ENCODE measurements at regions not wholly inside any gene's neighbourhood (a gene's known extent, or its start where the extent isn't known, plus 50 kb on each side); places are given as distances from the start of the nearest gene placed in this dataset.

- H3K27me3 ChIP-seq (ENCODE audit: low read length), result no peaks in the 10 kb centered on the region
- no peak overlapping the region for H2AFZ ChIP-seq (ENCODE audit: low read length)
- no peaks in the 10 kb centered on the region for H3K36me3 ChIP-seq (ENCODE audit: low read depth, low read length)
- BruUV-seq (replicated peaks), result no TSS peak
- CTCF ChIA-PET, result no interaction called here
- H3K9me3 ChIP-seq (ENCODE audit: low read length), result no peaks in the 10 kb centered on the region
- H3K4me2 ChIP-seq (ENCODE audit: low read length), result no peak overlapping the region
- POLR2A ChIA-PET (ENCODE audit: unreplicated experiment), result no interaction called here
- intact Hi-C loops (cut with micrococcal nuclease), result no loop called here
- H3K79me2 ChIP-seq (ENCODE audit: low read length), result no peaks in the 10 kb centered on the region
- H4K20me1 ChIP-seq (ENCODE audit: low read length), result no peaks in the 10 kb centered on the region
- ATAC-seq (no peak), DNase-seq (no peak)
- H3K27ac ChIP-seq (ENCODE audit: low read length), result no peak overlapping the region
- no peak overlapping the region for H3K9ac ChIP-seq (ENCODE audit: low read length)
- TF ChIP-seq EZH2phosphoT487 (IDR thresholded peaks at IDR 0.05; ENCODE audit: borderline replicate concordance, low read length) (no peak), CTCF (conservative IDR thresholded peaks at IDR 0.05; ENCODE audit: low read depth, low read length) (no peak), EZH2 (IDR thresholded peaks at IDR 0.05; ENCODE audit: low read length, unreplicated experiment) (no peak)
- no peaks in the 10 kb centered on the region for H3K4me1 ChIP-seq (ENCODE audit: insufficient read depth, low read length)
- H3K4me3 ChIP-seq (ENCODE audit: low read length), result no peak overlapping the region
- no peaks in the 10 kb centered on the region for H3K9me2 ChIP-seq (replicated peaks; ENCODE audit: low read length)
- no peaks in the 10 kb centered on the region for H3F3A ChIP-seq (ENCODE audit: low read length, unreplicated experiment)
Observed at GRCh38 chr22:48263791-48264351, 1501.4 kb downstream of the TBC1D22A start.

GRCh38 chr22:48263431-48263765 lies 1500.9 kb downstream of the TBC1D22A start:
- Histone ChIP-seq H3K9ac (ENCODE audit: low read length) (no peak overlapping the region), H3K36me3 (ENCODE audit: low read depth, low read length) (no peaks in the 10 kb centered on the region), H2AFZ (ENCODE audit: low read length) (no peak overlapping the region), H3K9me2 (replicated peaks; ENCODE audit: low read length) (no peaks in the 10 kb centered on the region), H3K27ac (ENCODE audit: low read length) (no peak overlapping the region), H3K4me2 (ENCODE audit: low read length) (no peak overlapping the region), H3F3A (ENCODE audit: low read length, unreplicated experiment) (no peaks in the 10 kb centered on the region), H3K27me3 (ENCODE audit: low read length) (no peaks in the 10 kb centered on the region), H4K20me1 (ENCODE audit: low read length) (no peaks in the 10 kb centered on the region), H3K4me3 (ENCODE audit: low read length) (no peak overlapping the region), H3K4me1 (ENCODE audit: insufficient read depth, low read length) (no peaks in the 10 kb centered on the region), H3K79me2 (ENCODE audit: low read length) (no peaks in the 10 kb centered on the region), H3K9me3 (ENCODE audit: low read length) (no peaks in the 10 kb centered on the region)
- BruUV-seq (replicated peaks), result no TSS peak
- ATAC-seq, result no peak
- no peak for TF ChIP-seq EZH2phosphoT487 (IDR thresholded peaks at IDR 0.05; ENCODE audit: borderline replicate concordance, low read length)
- no peak for TF ChIP-seq EZH2 (IDR thresholded peaks at IDR 0.05; ENCODE audit: low read length, unreplicated experiment)
- no peak for TF ChIP-seq CTCF (conservative IDR thresholded peaks at IDR 0.05; ENCODE audit: low read depth, low read length)
- CTCF ChIA-PET, result no interaction called here
- no peak for DNase-seq
- intact Hi-C loops (cut with micrococcal nuclease), result no loop called here
- POLR2A ChIA-PET (ENCODE audit: unreplicated experiment), result no interaction called here

GRCh38 chr22:48262596-48263430 lies 1500.4 kb downstream of the TBC1D22A start:
- H3K9ac ChIP-seq (ENCODE audit: low read length), result no peak overlapping the region
- H3K4me1 ChIP-seq (ENCODE audit: insufficient read depth, low read length), result no peaks in the 10 kb centered on the region
- POLR2A ChIA-PET (ENCODE audit: unreplicated experiment), result no interaction called here
- intact Hi-C loops (cut with micrococcal nuclease), result no loop called here
- CTCF ChIA-PET, result no interaction called here
- DNase-seq (no peak), ATAC-seq (no peak)
- H2AFZ ChIP-seq (ENCODE audit: low read length), result no peak overlapping the region
- no peak overlapping the region for H3K4me2 ChIP-seq (ENCODE audit: low read length)
- TF ChIP-seq EZH2phosphoT487 (IDR thresholded peaks at IDR 0.05; ENCODE audit: borderline replicate concordance, low read length), result no peak
- no peak for TF ChIP-seq CTCF (conservative IDR thresholded peaks at IDR 0.05; ENCODE audit: low read depth, low read length)
- no peak for TF ChIP-seq EZH2 (IDR thresholded peaks at IDR 0.05; ENCODE audit: low read length, unreplicated experiment)
- no peaks in the 10 kb centered on the region for H3K9me3 ChIP-seq (ENCODE audit: low read length)
- H3F3A ChIP-seq (ENCODE audit: low read length, unreplicated experiment), result no peaks in the 10 kb centered on the region
- H3K27ac ChIP-seq (ENCODE audit: low read length), result no peak overlapping the region
- no peaks in the 10 kb centered on the region for H3K36me3 ChIP-seq (ENCODE audit: low read depth, low read length)
- H3K4me3 ChIP-seq (ENCODE audit: low read length), result no peak overlapping the region
- no peaks in the 10 kb centered on the region for H3K9me2 ChIP-seq (replicated peaks; ENCODE audit: low read length)
- no peaks in the 10 kb centered on the region for H3K27me3 ChIP-seq (ENCODE audit: low read length)
- no peaks in the 10 kb centered on the region for H4K20me1 ChIP-seq (ENCODE audit: low read length)
- BruUV-seq (replicated peaks), result no TSS peak
- no peaks in the 10 kb centered on the region for H3K79me2 ChIP-seq (ENCODE audit: low read length)

Data from PC-3 (cell line).